ENCODE measurements at regions not wholly inside any gene's neighbourhood (a gene's known extent, or its start where the extent isn't known, plus 50 kb on each side); places are given as distances from the start of the nearest gene placed in this dataset.

DNA sequence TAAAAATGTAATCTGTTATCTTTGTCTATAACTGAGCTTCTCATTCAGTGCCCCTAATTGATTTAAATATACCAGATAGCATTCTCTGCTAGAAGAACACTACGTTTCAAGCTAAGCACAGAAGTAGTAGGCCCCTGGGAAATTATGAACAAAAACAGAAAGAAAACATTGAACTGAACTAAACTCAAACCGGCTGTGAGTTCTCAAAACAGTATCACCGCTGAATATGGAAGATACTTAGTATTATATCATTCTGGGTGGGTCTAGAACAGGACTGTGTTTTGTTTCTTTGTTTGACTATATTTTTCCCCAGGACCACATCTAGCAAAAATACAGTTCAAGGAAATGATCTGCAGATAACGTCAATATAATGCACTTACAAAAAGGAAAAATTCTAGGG, 95.1 kb upstream of the HMHB1 start:
- CTCF ChIA-PET = no interaction called here
- TF ChIP-seq SUZ12 (IDR thresholded peaks at IDR 0.05) (no peak), FOXM1 (IDR thresholded peaks at IDR 0.05; ENCODE audit: borderline replicate concordance) (no peak), L3MBTL2 (conservative IDR thresholded peaks at IDR 0.05) (no peak), TARDBP (IDR thresholded peaks at IDR 0.05) (no peak)
- TF ChIP-seq, protein P1, sequence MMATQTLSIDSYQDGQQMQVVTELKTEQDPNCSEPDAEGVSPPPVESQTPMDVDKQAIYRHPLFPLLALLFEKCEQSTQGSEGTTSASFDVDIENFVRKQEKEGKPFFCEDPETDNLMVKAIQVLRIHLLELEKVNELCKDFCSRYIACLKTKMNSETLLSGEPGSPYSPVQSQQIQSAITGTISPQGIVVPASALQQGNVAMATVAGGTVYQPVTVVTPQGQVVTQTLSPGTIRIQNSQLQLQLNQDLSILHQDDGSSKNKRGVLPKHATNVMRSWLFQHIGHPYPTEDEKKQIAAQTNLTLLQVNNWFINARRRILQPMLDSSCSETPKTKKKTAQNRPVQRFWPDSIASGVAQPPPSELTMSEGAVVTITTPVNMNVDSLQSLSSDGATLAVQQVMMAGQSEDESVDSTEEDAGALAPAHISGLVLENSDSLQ (IDR thresholded peaks at IDR 0.05) = no peak
- no peak for DNase-seq (ENCODE audit: extremely low spot score)
- POLR2A ChIA-PET = no interaction called here

DNA sequence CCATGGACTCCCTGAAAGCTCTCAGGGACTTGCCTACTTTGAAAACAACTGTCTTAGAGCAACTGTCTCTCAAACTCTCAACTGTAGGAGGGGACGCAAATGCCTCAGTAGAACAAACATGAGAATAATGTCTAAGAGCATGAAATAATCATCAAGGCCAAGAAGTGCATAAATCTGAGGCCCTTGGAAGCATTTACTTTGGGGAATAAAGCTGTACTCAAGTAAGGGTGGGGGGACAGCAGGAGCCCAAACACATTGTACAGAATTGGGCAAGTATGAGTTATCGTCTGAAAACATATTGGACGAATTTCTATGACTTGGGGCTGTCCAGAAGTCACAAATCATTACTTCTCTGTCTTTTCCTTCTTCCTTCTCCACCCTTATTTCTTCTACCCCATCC, 96.3 kb upstream of the HMHB1 start:
- no peak for DNase-seq (ENCODE audit: extremely low spot score)
- CTCF ChIA-PET = no interaction called here
- TF ChIP-seq LEF1 (IDR thresholded peaks at IDR 0.05; ENCODE audit: borderline replicate concordance) (no peak), CTBP1 (IDR thresholded peaks at IDR 0.05; ENCODE audit: borderline replicate concordance) (no peak), L3MBTL2 (conservative IDR thresholded peaks at IDR 0.05) (no peak), SP1 (IDR thresholded peaks at IDR 0.05) (no peak), HDGF (IDR thresholded peaks at IDR 0.05; ENCODE audit: borderline replicate concordance) (no peak), ZNF384 (IDR thresholded peaks at IDR 0.05) (no peak), ARNT (IDR thresholded peaks at IDR 0.05) (no peak), NFRKB (IDR thresholded peaks at IDR 0.05) (no peak), BHLHE40 (IDR thresholded peaks at IDR 0.05; ENCODE audit: borderline replicate concordance) (no peak), FOXA1 (IDR thresholded peaks at IDR 0.05) (no peak), FOXK2 (IDR thresholded peaks at IDR 0.05) (no peak), TARDBP (IDR thresholded peaks at IDR 0.05) (no peak), ELF4 (IDR thresholded peaks at IDR 0.05) (no peak), SUZ12 (IDR thresholded peaks at IDR 0.05) (no peak), FOXM1 (IDR thresholded peaks at IDR 0.05; ENCODE audit: borderline replicate concordance) (no peak)
- TF ChIP-seq, protein P1 (IDR thresholded peaks at IDR 0.05) = no peak
- POLR2A ChIA-PET = no interaction called here

DNA sequence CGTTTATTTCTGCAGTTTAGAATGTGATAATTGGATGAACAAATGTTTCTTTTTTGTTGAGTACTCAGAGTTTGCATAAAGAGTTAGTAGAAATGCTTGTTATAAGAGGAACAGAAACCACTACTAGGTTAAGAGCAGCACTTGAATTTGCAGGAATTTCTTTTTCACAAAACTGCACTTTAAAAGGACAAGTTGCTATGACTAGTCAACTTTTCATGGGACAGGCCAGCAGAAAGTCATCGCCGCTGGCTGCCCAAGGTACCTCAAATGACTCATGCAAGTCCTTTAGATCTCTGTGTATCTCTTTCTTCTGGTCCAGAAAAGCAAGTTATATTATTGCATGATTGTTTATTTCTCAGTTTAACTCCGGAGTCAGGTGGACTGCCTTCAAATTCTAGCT, 97.3 kb upstream of the HMHB1 start:
- ChIA-PET CTCF (no interaction called here), POLR2A (no interaction called here)
- TF ChIP-seq FOXA1 (IDR thresholded peaks at IDR 0.05) = no peak
- TF ChIP-seq CTBP1 (IDR thresholded peaks at IDR 0.05; ENCODE audit: borderline replicate concordance) = no peak
- TF ChIP-seq, protein P1 (IDR thresholded peaks at IDR 0.05) = no peak
- no peak for TF ChIP-seq ARNT (IDR thresholded peaks at IDR 0.05)
- TF ChIP-seq BHLHE40 (IDR thresholded peaks at IDR 0.05; ENCODE audit: borderline replicate concordance) = no peak
- TF ChIP-seq SUZ12 (IDR thresholded peaks at IDR 0.05) = no peak
- no peak for TF ChIP-seq FOXK2 (IDR thresholded peaks at IDR 0.05)
- no peak for TF ChIP-seq HDGF (IDR thresholded peaks at IDR 0.05; ENCODE audit: borderline replicate concordance)
- TF ChIP-seq NFRKB (IDR thresholded peaks at IDR 0.05) = no peak
- TF ChIP-seq SP1 (IDR thresholded peaks at IDR 0.05) = no peak
- DNase-seq (ENCODE audit: extremely low spot score) = no peak

DNA sequence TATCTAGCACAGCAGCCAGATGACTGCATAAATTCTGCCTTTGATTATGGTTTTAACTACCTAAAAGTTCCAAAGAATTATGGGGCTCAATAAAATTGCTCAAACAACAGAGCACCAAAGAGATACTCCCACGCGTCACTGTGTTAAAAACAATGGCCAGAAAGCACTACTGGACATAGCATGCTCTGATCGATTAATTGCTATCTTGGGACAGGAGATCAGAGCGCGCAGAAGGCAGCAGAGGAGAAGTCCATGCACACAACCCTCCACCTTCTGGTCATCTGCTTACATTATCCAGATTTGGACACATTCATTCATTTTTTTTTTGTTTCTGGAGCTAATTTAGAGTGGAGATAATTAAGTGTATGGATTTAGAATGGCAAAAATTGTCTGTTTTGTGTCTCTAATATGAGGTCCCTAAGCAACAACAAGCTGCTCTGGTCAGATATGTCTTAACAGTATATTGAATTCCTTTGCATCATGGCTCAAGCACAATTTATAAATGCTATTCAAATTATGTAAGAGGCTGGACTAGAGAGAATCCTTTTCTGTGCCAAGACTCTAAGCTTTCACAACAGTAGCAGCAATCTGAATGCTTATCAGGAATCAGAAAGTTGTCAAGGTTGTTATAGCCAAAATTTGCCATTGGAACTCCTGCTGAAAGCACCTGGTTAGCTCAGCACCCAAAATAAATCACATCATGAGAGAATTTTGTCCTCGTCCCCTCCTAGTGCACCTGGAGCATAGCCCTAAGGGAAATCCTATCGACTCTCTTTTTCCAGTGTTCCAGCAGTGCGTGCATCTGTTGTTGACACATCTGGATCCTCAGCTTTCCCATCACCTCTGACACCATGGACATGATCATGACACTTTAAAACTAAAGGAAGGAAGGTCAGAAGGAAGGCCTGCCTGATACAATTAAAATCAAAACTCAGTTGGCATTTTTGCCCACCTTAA, 98.6 kb upstream of the HMHB1 start:
- DNase-seq (ENCODE audit: extremely low spot score) = no peak
- POLR2A ChIA-PET = no interaction called here
- no peak for TF ChIP-seq FOXM1 (IDR thresholded peaks at IDR 0.05; ENCODE audit: borderline replicate concordance)
- no peak for TF ChIP-seq L3MBTL2 (conservative IDR thresholded peaks at IDR 0.05)
- TF ChIP-seq, protein P1 (IDR thresholded peaks at IDR 0.05) = no peak
- no peak for TF ChIP-seq FOXA1 (IDR thresholded peaks at IDR 0.05)
- TF ChIP-seq FOXK2 (IDR thresholded peaks at IDR 0.05) = no peak
- CTCF ChIA-PET = no interaction called here

DNA sequence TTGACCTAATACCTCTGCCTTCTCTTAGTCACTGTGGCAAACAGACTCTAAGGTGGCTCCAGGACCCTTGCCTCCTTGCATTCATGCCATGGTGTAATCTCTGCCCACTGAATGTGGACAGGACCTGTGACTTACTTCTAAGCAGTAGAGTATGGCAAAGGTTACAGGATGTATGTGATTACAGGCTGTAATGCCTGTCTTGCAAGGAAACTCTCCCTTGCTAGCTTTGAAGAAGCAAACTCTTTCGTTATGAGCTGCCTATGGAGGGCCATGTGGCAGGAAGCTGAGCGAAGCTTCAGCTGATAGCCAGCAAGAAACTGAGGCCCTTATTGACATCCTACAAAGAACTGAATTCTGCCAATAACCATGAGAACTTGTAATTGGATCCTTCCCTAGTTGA, 103.3 kb upstream of the HMHB1 start:
- ChIA-PET POLR2A (no interaction called here), CTCF (interaction anchor here (0.5 kb wide), 1 partner anchor 602 kb away, joined by 3 read pairs; no protein-coding TSS in a partner anchor)
- TF ChIP-seq NFRKB (IDR thresholded peaks at IDR 0.05) (no peak), ARNT (IDR thresholded peaks at IDR 0.05) (no peak), HDGF (IDR thresholded peaks at IDR 0.05; ENCODE audit: borderline replicate concordance) (no peak), BHLHE40 (IDR thresholded peaks at IDR 0.05; ENCODE audit: borderline replicate concordance) (no peak), FOXA1 (IDR thresholded peaks at IDR 0.05) (no peak), SP1 (IDR thresholded peaks at IDR 0.05) (no peak), LEF1 (IDR thresholded peaks at IDR 0.05; ENCODE audit: borderline replicate concordance) (no peak), TARDBP (IDR thresholded peaks at IDR 0.05) (no peak), L3MBTL2 (conservative IDR thresholded peaks at IDR 0.05) (no peak), CTBP1 (IDR thresholded peaks at IDR 0.05; ENCODE audit: borderline replicate concordance) (no peak), ELF4 (IDR thresholded peaks at IDR 0.05) (no peak)
- TF ChIP-seq, protein P1 (IDR thresholded peaks at IDR 0.05) = no peak

More for the DNA sequence above, 103.3 kb upstream of the HMHB1 start:
- no peak for DNase-seq (ENCODE audit: extremely low spot score)
